GM13976 (cell line): ENCODE measurements at regions not wholly inside any gene's neighbourhood (a gene's known extent, or its start where the extent isn't known, plus 50 kb on each side); places are given as distances from the start of the nearest gene placed in this dataset.

Experiments
- DNase-seq: peaks from one replicate; pipeline ENCODE4 v3.0.0; 2012; ENCODE audit warnings: low spot score
- CTCF ChIP-seq: IDR thresholded peaks from 2 replicates; pipeline ENCODE4 v1.5.1; 2012; ENCODE audit warnings: borderline replicate concordance, mild to moderate bottlenecking; ENCODE audit not compliant: insufficient read depth; ENCODE audit errors: extremely low read depth, missing control alignments, control extremely low read depth
- in situ Hi-C: fragments of 300-500 bp; cut with MboI; formaldehyde crosslinking; loops from one replicate; pipeline ENCODE4 v1.12.0; 2022; ENCODE audit warnings: low sequenced_read_pairs, mixed read lengths, inconsistent platforms; ENCODE audit not compliant: unreplicated experiment

GRCh38 chr14:59120921-59121320 lies 67.5 kb upstream of the DAAM1 start:
- in situ Hi-C loops, result loop anchor here (10.0 kb wide), 1 partner anchor 464 kb away; no protein-coding TSS in a partner anchor
- no peak for DNase-seq
- no peak for TF ChIP-seq CTCF

- DNase-seq, result no peak
- in situ Hi-C loops, result loop anchor here (10.0 kb wide), 1 partner anchor 461 kb away; no protein-coding TSS in a partner anchor
- TF ChIP-seq CTCF, result no peak
These were observed 64.9 kb upstream of the DAAM1 start for GRCh38 chr14:59123531-59123930.

- in situ Hi-C loops, result loop anchor here (10.0 kb wide), 1 partner anchor 461 kb away; no protein-coding TSS in a partner anchor
- no peak for TF ChIP-seq CTCF
- no peak for DNase-seq
These were observed 64.5 kb upstream of the DAAM1 start for GRCh38 chr14:59123975-59124374.

- TF ChIP-seq CTCF, result no peak
- in situ Hi-C loops, result loop anchor here (5.0 to 10.0 kb wide), 2 partner anchors 317 to 460 kb away; no protein-coding TSS in a partner anchor
- no peak for DNase-seq
These were observed 63.3 kb upstream of the DAAM1 start for GRCh38 chr14:59125156-59125555.

GRCh38 chr14:59126714-59127436 lies 61.6 kb upstream of the DAAM1 start:
- peak; percentile 56 for DNase-seq
- peak; percentile 53 for TF ChIP-seq CTCF
- in situ Hi-C loops, result loop anchor here (5.0 to 10.0 kb wide), 2 partner anchors 315 to 458 kb away; no protein-coding TSS in a partner anchor

- in situ Hi-C loops, result loop anchor here (5.0 to 10.0 kb wide), 2 partner anchors 315 to 457 kb away; no protein-coding TSS in a partner anchor
- no peak for TF ChIP-seq CTCF
- no peak for DNase-seq
These were observed 61.1 kb upstream of the DAAM1 start for GRCh38 chr14:59127437-59127732.

- TF ChIP-seq CTCF, result no peak
- DNase-seq, result no peak
- in situ Hi-C loops, result no loop called here
These were observed 58.0 kb upstream of the DAAM1 start for GRCh38 chr14:59130462-59130861.
